ENCODE measurements at regions not wholly inside any gene's neighbourhood (a gene's known extent, or its start where the extent isn't known, plus 50 kb on each side); places are given as distances from the start of the nearest gene placed in this dataset.
"Not testable (repeated sequence)": the region's sequence is repeated elsewhere in the genome, so short reads cannot be mapped to it uniquely, and the experiment has no call there.

DNA sequence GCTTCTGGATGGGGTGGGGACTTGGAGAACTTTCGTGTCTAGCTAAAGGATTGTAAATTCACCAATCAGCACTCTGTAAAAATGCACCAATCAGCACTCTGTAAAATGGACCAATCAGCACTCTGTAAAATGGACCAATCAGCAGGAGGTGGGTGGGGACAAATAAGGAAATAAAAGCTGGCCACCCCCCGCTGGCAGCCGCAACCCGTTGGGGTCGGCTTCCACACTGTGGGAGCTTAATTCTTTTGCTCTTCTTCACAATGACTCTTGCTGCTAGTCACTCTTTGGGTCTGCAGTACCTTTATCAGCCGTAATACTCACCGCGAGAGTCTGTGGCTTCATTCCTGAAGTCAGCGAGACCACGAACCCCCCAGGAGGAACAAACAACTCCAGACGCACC is 623.1 kb downstream of the DSC3 start:
- in situ Hi-C loops (cut with HindIII; ENCODE audit: low sequenced_read_pairs); DNase-seq (ENCODE audit: low spot score): not testable (repeated sequence)

DNA sequence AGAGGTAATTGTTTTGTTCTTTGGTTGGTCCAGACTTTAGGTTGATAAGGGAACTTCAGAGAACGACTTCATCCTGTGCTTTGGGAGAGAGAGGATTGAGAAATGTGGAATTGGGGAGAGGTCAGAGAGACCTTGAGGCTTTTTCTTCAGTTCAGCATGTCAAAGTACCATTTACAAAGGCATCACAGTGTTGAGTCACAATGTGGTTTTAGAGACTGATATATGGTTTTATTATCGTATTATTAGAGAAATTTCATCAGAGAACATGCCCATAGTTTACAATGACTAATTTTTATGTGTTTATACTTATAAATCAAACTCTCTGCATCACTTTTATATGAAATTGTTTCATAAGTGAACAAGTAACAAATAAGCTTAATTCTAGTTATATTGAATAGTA is 626.6 kb downstream of the DSC3 start:
- in situ Hi-C loops (cut with HindIII; ENCODE audit: low sequenced_read_pairs): no loop called here
- no peak for DNase-seq (ENCODE audit: low spot score)

DNA sequence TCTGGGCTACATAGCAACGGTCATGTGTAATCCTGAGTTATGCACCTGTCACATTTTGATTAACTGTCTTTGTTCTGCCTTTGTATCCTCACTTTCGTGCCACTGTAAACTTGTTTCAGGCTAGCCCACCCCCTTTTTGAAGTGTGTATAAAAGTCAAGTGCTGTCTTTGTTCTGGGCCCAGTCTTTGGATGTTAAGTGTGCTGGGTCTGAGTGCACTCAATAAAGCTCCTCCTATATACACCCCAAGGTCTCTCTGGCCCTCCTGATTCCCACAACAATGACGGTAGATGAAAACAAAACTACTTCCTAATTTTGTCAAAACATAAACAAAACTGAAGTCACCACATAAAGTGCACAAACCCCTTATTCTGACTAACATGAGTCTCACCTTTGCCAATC is 633.4 kb downstream of the DSC3 start:
- no peak for DNase-seq (ENCODE audit: low spot score)
- in situ Hi-C loops (cut with HindIII; ENCODE audit: low sequenced_read_pairs): no loop called here

DNA sequence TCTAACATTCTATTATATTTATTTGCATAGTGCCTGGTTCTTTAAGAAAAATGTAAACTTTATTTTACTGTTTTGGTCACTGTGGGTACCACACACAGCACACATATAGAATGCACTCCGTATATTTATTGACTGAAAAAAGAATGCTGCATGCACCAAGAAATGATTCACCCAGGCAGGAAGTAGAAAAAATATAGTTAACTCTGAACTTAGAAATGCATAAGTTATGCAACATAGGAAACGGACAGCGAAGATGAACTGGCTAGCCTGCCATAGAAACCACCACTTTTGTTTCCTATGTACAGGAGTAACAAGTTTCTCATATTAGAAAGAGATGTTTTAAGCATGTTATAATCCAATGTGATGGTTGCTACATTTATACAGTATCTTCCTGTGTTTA is 635.8 kb downstream of the DSC3 start:
- DNase-seq (ENCODE audit: low spot score): no peak
- in situ Hi-C loops (cut with HindIII; ENCODE audit: low sequenced_read_pairs): no loop called here

DNA sequence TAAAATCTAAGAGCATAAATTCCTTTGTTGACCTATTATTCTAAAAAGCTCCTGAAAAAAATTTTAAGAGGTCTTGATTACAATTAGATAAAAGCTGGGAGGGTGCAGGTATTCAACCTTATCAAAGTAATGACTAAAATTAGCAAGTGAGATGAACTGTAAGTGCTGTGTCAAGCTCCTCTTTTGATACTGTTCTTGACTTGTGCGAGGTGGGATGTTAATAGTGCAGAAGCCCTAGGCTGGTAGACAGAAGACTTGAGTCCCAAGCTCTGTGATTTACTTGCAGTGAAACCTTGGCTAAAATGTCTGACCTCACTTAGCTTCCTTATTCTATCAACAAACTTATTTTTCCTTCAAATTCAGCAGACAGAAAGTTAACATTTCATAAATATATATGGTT is 637.5 kb downstream of the DSC3 start:
- in situ Hi-C loops (cut with HindIII; ENCODE audit: low sequenced_read_pairs): no loop called here
- DNase-seq (ENCODE audit: low spot score): no peak

DNA sequence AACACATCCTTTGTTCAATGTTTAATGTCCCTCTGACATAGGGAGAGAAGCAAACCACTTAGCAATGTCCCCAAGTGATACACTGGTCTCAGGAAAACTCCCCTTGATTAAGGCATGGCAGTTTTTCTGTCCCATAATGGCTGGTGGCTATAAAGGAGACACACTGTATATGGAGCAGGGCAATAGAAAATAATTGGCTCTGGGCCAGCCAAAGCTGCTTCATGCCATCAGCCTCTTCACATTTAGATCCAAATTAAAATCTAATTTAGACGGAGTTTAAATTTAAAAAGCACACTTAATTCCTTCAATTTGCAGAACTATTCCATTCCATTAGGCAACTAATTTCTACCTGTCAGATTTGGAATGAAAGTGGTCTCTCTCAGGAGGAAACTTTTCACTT is 638.1 kb downstream of the DSC3 start:
- DNase-seq (ENCODE audit: low spot score): peak; percentile 6
- in situ Hi-C loops (cut with HindIII; ENCODE audit: low sequenced_read_pairs): no loop called here

DNA sequence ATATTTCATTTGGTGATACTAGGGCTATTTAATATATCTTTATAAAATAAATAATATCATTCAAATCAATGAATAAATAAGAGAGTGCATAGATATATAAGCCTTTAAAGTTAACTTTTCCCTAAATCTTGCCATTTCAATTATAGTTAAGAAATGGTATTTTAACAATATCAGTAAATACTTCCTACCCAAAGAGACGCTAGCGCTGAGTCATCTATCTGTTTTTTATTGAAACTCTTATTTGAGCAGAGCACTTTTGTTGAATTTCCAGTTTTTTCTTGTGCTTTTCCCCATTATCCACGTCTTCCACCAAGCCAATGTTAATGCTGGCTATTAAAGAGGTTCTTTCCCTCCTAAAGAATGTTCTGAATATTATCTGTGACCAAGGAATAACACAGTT is 639.3 kb downstream of the DSC3 start:
- in situ Hi-C loops (cut with HindIII; ENCODE audit: low sequenced_read_pairs): no loop called here
- no peak for DNase-seq (ENCODE audit: low spot score)

DNA sequence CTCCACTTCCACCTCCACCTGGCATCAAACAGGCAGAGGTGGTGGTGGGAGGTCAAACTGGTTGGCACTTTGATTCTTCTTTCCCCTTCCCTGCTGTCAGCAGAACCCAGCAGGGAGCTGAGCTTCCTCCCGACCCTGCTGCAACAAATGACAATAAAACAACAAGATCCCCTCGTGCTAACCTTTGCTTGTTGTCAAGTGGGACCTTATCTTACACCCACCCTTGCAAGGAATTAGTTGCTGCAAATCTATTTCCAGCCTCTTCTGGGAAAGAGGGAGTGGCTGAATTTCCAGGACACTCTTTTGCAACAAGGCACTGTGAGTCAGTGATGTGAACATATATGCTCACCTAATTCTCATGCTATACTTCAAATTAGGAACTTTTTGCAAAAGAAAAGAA is 655.1 kb downstream of the DSC3 start:
- in situ Hi-C loops (cut with HindIII; ENCODE audit: low sequenced_read_pairs): no loop called here
- DNase-seq (ENCODE audit: low spot score): no peak

DNA sequence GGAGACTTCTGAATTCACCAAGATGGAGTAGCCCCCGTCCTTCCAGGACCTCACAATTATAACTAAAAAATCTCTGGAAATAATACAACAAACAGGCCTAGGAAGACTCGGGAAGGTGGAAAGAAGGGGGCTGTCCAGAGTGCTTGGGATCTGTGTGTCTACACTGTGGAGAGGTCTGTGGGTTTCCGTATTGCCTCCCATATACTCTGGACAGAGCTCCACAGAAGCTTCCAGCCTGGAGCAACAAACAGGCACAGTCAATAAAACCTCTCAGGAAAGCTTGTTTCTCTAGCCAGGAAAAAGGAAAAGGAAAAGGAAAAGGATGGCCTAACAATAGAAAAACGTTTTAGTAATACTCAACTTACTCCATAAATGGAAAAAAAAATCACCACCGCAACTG is 655.9 kb downstream of the DSC3 start:
- no peak for DNase-seq (ENCODE audit: low spot score)
- in situ Hi-C loops (cut with HindIII; ENCODE audit: low sequenced_read_pairs): no loop called here

DNA sequence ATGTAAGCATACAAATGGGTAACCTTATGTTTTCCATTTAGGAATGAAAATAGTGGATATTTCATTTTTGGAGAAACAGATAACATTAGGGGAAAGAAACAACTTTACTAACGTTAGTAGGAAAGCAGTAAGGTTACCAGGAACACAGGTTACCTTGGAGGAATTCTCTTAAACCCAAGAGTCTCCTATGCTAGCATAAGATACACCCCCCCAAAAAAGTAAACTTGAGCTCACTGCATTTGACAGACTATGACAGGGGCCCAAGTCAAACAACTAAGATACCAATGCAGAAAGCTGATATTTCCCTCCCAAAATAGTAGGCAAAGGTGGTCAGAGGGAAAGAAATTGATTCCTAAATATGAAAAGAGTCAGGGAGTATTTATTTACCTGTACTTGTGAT is 656.9 kb downstream of the DSC3 start:
- in situ Hi-C loops (cut with HindIII; ENCODE audit: low sequenced_read_pairs): no loop called here
- no peak for DNase-seq (ENCODE audit: low spot score)

DNA sequence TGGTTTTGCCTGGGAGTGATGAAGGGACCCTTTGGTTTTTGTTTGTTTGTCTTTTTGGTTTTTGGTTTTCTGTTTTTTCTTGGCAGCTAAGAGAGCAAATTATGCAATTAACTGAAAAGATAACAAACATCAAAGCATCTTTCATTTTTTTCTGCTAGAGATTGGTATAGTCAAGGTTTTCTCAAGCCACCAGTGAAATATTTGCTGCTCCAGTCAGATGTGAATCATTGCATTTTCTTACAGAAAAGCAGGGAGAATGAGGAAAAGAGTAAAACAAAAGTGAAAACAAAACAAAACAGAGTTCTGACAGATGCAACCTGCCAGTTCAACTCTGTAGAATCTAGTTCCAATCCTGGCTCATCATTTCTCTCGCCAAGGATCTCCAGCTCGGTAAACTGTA is 660.7 kb downstream of the DSC3 start:
- in situ Hi-C loops (cut with HindIII; ENCODE audit: low sequenced_read_pairs): no loop called here
- no peak for DNase-seq (ENCODE audit: low spot score)

DNA sequence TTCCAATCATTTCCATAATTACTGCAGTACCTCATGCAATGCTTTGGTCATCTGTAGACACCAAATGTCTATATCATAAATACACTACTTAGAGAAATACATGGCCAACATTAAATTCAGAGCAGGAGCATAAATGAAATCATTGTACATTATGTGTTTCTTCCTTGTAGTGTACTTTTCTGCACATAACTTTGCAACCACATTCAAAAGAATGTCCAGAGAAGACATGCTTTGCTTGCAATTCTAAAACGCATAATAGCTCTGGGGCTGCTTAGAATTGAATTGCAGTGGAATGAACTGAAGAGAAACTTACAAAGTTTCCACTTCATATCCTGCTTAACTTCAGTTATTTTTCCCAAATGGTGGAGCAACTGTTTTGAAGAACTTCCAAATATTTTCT is 664.4 kb downstream of the DSC3 start:
- DNase-seq (ENCODE audit: low spot score): no peak
- in situ Hi-C loops (cut with HindIII; ENCODE audit: low sequenced_read_pairs): no loop called here

DNA sequence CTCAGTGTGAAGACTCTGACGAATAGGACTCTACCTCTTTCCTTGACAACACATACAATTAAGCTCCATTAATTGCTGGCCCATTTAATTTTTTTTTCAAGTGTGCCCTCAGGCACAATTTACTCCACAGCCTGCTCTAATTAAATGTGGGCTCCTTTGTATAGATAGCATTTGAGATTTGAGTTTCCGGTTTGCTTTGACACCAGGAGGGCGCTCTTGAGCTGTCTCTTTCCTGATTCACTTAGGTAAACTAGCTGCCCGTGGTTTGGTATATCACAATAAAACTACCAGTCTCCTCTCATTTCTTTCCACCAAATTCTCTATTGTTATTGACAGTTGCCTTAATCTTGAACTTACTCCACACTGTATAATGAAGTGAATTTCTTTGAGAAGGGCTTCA is 666.0 kb downstream of the DSC3 start:
- no peak for DNase-seq (ENCODE audit: low spot score)
- in situ Hi-C loops (cut with HindIII; ENCODE audit: low sequenced_read_pairs): no loop called here

DNA sequence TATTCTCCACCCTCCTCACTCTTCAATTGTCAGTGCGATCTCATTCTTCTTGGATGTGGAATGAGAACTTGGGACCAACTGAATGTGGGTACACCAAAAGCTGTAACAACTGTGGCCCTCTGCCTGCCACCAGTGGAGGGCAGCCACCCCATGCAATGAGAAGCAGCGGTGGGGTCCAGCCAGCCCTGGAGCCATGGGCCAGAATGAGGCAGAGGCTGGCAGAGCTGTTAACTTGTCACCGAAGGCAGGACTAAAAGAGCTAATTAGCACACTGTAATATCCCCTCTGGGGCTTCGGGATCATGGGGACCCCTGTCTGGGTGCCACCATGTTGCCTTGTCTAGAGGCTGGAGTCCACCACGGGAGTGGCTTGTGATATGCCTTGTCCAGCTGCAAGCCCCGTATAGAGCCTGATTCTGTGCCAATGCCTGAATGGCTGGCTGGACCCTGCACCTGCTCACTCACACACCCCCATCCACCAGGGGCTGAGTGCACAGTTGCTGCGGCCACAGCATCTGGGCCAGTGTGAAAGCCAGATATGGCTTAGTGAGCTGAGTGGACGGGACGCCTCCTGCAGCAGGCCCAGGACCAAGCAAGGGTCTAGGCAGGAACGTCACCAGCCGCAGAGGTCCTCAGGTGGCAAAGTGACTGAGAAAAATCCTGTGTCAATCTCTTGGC is 680.5 kb downstream of the DSC3 start:
- DNase-seq (ENCODE audit: low spot score): no peak
- in situ Hi-C loops (cut with HindIII; ENCODE audit: low sequenced_read_pairs): no loop called here

DNA sequence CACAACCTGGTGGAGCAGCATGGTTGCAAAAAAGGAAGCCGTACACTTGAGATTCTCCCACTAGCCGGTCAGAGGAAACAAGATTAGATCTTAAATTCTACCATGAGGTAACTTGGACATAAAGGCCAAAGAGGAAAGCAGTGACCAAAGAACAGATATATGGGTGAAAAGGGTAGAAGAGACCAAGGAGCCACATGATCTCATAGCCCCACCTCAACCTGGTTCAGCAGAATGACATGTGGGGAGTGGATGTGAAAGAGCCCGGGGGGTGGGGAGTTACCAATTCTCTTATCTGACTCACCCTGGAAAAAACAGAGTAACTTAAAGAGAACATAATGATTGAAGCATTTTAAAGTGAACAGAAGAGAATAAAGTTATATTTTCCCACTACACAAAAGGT is 683.0 kb downstream of the DSC3 start:
- no peak for DNase-seq (ENCODE audit: low spot score)

DNA sequence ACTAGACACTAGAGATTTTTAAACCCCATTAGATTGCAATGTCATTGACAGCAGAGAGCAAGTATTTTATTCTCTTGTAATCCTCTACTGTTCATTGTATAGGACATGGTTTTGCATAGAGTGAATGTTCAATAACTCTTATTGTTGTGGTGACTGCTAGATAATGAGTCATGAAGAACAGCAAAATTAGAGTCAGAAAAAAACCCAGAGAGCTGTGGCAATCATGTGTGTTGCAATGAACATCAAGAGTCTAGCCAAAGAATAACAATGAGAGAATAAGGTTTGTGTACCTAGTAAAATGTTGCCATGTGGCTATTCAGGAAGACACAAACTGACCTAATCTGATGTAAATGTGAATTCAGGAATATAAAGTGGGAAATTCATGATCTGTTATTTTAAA is 684.0 kb downstream of the DSC3 start:
- in situ Hi-C loops (cut with HindIII; ENCODE audit: low sequenced_read_pairs): no loop called here

More for the DNA sequence above, 683.0 kb downstream of the DSC3 start:
- in situ Hi-C loops (cut with HindIII; ENCODE audit: low sequenced_read_pairs): no loop called here

DNA sequence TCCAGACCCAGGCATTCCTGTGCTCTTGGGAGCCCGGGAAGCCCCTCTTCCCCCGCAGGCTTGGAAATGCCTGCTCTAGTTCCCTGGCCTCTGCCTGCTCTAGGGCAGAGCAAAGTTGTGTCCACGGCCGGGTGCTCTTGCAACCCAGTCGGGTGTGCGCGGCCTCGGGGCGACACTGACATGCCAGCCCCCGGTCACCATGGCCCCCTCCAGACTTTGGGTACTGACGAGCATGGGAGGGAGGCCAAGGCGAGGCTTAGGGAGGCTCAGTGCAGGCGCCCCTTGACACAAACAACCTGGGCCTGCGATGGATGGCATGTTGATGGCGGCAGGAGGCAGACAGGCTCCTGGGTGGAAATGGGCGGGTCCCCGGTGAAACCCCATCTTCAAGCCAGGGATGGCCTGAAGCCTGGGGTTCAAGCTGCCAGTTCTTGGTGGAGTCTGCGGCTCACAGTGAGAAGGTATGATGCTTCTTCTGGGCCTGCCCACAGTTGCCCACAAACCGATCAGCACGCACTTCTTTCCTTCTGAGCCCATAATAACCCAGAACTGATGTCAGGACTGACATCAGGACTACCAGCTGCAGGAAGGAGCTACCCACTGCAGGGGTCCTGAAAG is 689.9 kb downstream of the DSC3 start:
- in situ Hi-C loops (cut with HindIII; ENCODE audit: low sequenced_read_pairs): no loop called here
- DNase-seq (ENCODE audit: low spot score): no peak

More for the DNA sequence above, 684.0 kb downstream of the DSC3 start:
- DNase-seq (ENCODE audit: low spot score): no peak

DNA sequence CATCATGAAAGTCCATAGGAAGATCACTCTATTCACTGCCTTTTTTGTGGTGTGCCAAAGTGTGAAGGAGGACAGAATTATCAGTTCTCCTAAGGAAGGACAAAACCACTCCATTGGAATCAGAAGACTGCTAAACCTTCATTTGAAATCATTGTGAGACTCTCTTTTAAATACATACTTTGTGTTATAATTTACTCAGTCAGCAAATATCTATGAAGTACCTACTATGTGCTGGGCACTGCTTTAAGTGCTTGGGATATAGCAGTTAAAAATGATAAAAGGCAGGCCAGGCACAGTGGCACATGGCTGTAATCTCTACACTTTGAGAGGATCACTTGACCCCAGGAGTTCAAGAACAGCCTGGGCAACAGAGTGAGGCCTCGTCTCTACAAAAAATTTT is 692.3 kb downstream of the DSC3 start:
- in situ Hi-C loops (cut with HindIII; ENCODE audit: low sequenced_read_pairs): no loop called here

DNA sequence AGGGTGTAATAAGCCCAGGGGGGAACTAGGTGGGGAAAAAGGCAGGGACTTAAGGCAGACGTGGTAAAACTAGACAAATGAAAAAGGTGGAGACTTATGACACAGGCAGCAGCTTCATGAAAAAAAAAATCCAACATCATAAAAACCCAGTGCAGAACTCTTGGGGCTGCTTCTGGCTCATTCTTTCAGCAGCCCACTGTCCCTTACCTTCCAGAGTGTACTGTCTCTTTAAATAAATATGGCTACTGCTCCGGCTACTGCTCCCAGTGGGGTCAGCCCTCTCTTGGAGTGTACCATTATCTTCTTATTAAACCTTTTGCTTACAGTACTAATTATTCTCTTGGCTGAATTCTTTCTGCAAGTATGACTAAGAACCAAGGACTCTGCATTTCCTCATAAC is 699.5 kb downstream of the DSC3 start:
- in situ Hi-C loops (cut with HindIII; ENCODE audit: low sequenced_read_pairs): no loop called here
- DNase-seq (ENCODE audit: low spot score): no peak

More for the DNA sequence above, 692.3 kb downstream of the DSC3 start:
- no peak for DNase-seq (ENCODE audit: low spot score)

DNA sequence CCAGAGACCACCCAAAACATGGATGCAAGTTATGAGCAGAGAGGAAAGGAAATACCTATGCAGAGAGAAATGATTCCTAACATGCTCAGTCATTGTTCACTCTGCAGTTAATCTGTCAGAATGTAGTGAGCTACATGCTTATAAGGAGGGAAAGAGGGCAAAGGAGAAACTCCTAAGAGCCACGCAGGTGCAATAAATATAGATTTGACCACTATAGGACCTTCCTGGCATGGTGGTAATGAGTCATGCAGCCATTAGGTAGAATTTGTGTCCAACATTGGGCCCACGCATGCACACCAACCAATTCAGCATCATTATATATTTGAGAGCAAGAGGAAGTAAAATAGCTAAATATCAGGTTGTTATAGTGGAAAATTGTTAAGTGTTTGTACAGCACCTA is 699.9 kb downstream of the DSC3 start:
- no peak for DNase-seq (ENCODE audit: low spot score)
- in situ Hi-C loops (cut with HindIII; ENCODE audit: low sequenced_read_pairs): no loop called here

DNA sequence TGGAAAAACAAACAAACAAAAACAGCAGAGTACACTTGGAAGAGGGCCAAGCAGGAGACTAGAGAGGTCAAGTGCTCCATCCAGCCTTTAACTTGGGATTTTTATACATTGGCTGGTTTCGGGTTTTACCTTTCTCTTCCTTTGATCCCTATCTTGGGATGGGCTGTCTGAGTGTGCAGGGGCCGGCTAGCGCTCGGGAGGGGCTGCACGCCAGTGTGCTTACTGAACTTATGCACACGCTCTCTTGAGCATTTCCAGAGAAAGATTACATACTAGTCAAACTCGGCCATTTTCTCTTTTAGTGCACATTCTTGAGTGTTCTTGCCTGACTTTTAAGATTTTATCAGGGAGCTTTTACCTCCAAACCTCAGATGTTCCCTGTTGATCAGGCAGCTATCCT is 707.8 kb downstream of the DSC3 start:
- DNase-seq (ENCODE audit: low spot score): no peak
- in situ Hi-C loops (cut with HindIII; ENCODE audit: low sequenced_read_pairs): no loop called here

Data from G401 (cell line).